ENCODE measurements at regions not wholly inside any gene's neighbourhood (a gene's known extent, or its start where the extent isn't known, plus 50 kb on each side); places are given as distances from the start of the nearest gene placed in this dataset.

GRCh38 chr7:66296-66695 is 126.1 kb upstream of the FAM20C start:
- H3K79me2 ChIP-seq (ENCODE audit: insufficient read depth, low read length), result no peaks in the 10 kb centered on the region
- H4K20me1 ChIP-seq (ENCODE audit: insufficient read depth, low read length), result no peaks in the 10 kb centered on the region
- Mint-ChIP-seq H3K36me3 (ENCODE audit: low read depth, unreplicated experiment) (no peaks in the 10 kb centered on the region), H3K9me3 (ENCODE audit: unreplicated experiment) (peaks cover 2% of the 10 kb centered on the region), H3K27me3 (ENCODE audit: low read depth, unreplicated experiment) (peaks cover 56% of the 10 kb centered on the region), H3K27ac (ENCODE audit: unreplicated experiment) (no peak overlapping the region), H3K4me1 (ENCODE audit: low read depth, unreplicated experiment) (peaks cover 10% of the 10 kb centered on the region), H3K4me3 (ENCODE audit: unreplicated experiment) (no peak overlapping the region)
- no peak overlapping the region for H3K4me3 ChIP-seq (ENCODE audit: insufficient read depth, low read depth, low read length)
- H2AFZ ChIP-seq (ENCODE audit: low read depth, low read length), result no peak overlapping the region
- no peaks in the 10 kb centered on the region for H3K27me3 ChIP-seq (ENCODE audit: insufficient read depth, low read length)
- no peak for FAIRE-seq
- TF ChIP-seq EZH2 (IDR thresholded peaks at IDR 0.05; ENCODE audit: insufficient read depth, low read length), result no peak
- no peak for TF ChIP-seq CTCF (IDR thresholded peaks at IDR 0.05; ENCODE audit: insufficient read depth, low read depth, low read length)
- H3K36me3 ChIP-seq (ENCODE audit: insufficient read depth, low read length), result no peaks in the 10 kb centered on the region
- H3K9me3 ChIP-seq (ENCODE audit: insufficient read depth, low read depth, low read length), result no peaks in the 10 kb centered on the region
- H3K27ac ChIP-seq (ENCODE audit: low read depth, low read length), result no peak overlapping the region
- DNase-seq (ENCODE audit: low read depth), result no peak
- no peak overlapping the region for H3K4me2 ChIP-seq (ENCODE audit: low read length)
- H3K4me1 ChIP-seq (ENCODE audit: insufficient read depth, low read length), result peaks cover 29% of the 10 kb centered on the region
- no peak overlapping the region for H3K9ac ChIP-seq (ENCODE audit: low read length)

GRCh38 chr7:66741-67140 is 125.6 kb upstream of the FAM20C start:
- Histone ChIP-seq H3K36me3 (ENCODE audit: insufficient read depth, low read length) (no peaks in the 10 kb centered on the region), H3K27me3 (ENCODE audit: insufficient read depth, low read length) (no peaks in the 10 kb centered on the region), H3K4me3 (ENCODE audit: insufficient read depth, low read depth, low read length) (no peak overlapping the region), H3K27ac (ENCODE audit: low read depth, low read length) (no peak overlapping the region), H4K20me1 (ENCODE audit: insufficient read depth, low read length) (no peaks in the 10 kb centered on the region), H3K4me2 (ENCODE audit: low read length) (no peak overlapping the region), H3K9me3 (ENCODE audit: insufficient read depth, low read depth, low read length) (no peaks in the 10 kb centered on the region), H3K9ac (ENCODE audit: low read length) (no peak overlapping the region), H3K79me2 (ENCODE audit: insufficient read depth, low read length) (no peaks in the 10 kb centered on the region), H3K4me1 (ENCODE audit: insufficient read depth, low read length) (peaks cover 29% of the 10 kb centered on the region), H2AFZ (ENCODE audit: low read depth, low read length) (no peak overlapping the region)
- DNase-seq (ENCODE audit: low read depth) (no peak), FAIRE-seq (no peak)
- H3K4me3 Mint-ChIP-seq (ENCODE audit: unreplicated experiment), result no peak overlapping the region
- H3K4me1 Mint-ChIP-seq (ENCODE audit: low read depth, unreplicated experiment), result peaks cover 11% of the 10 kb centered on the region
- no peaks in the 10 kb centered on the region for H3K9me3 Mint-ChIP-seq (ENCODE audit: unreplicated experiment)
- H3K27ac Mint-ChIP-seq (ENCODE audit: unreplicated experiment), result no peak overlapping the region
- H3K27me3 Mint-ChIP-seq (ENCODE audit: low read depth, unreplicated experiment), result peaks cover 55% of the 10 kb centered on the region
- no peaks in the 10 kb centered on the region for H3K36me3 Mint-ChIP-seq (ENCODE audit: low read depth, unreplicated experiment)
- TF ChIP-seq CTCF (IDR thresholded peaks at IDR 0.05; ENCODE audit: insufficient read depth, low read depth, low read length) (no peak), EZH2 (IDR thresholded peaks at IDR 0.05; ENCODE audit: insufficient read depth, low read length) (no peak)

- Mint-ChIP-seq H3K27ac (ENCODE audit: unreplicated experiment) (no peak overlapping the region), H3K4me1 (ENCODE audit: low read depth, unreplicated experiment) (peaks cover 11% of the 10 kb centered on the region), H3K36me3 (ENCODE audit: low read depth, unreplicated experiment) (no peaks in the 10 kb centered on the region), H3K9me3 (ENCODE audit: unreplicated experiment) (no peaks in the 10 kb centered on the region), H3K4me3 (ENCODE audit: unreplicated experiment) (no peak overlapping the region), H3K27me3 (ENCODE audit: low read depth, unreplicated experiment) (peaks cover 54% of the 10 kb centered on the region)
- DNase-seq (ENCODE audit: low read depth), result peak; percentile 54
- no peak overlapping the region for H3K4me3 ChIP-seq (ENCODE audit: insufficient read depth, low read depth, low read length)
- no peaks in the 10 kb centered on the region for H4K20me1 ChIP-seq (ENCODE audit: insufficient read depth, low read length)
- H3K27me3 ChIP-seq (ENCODE audit: insufficient read depth, low read length), result no peaks in the 10 kb centered on the region
- FAIRE-seq, result no peak
- no peak overlapping the region for H3K27ac ChIP-seq (ENCODE audit: low read depth, low read length)
- H3K4me2 ChIP-seq (ENCODE audit: low read length), result peak overlapping the region; percentile 1
- H3K79me2 ChIP-seq (ENCODE audit: insufficient read depth, low read length), result no peaks in the 10 kb centered on the region
- no peak overlapping the region for H3K9ac ChIP-seq (ENCODE audit: low read length)
- no peaks in the 10 kb centered on the region for H3K36me3 ChIP-seq (ENCODE audit: insufficient read depth, low read length)
- H3K9me3 ChIP-seq (ENCODE audit: insufficient read depth, low read depth, low read length), result no peaks in the 10 kb centered on the region
- TF ChIP-seq CTCF (IDR thresholded peaks at IDR 0.05; ENCODE audit: insufficient read depth, low read depth, low read length) (peak; percentile 26), EZH2 (IDR thresholded peaks at IDR 0.05; ENCODE audit: insufficient read depth, low read length) (no peak)
- no peak overlapping the region for H2AFZ ChIP-seq (ENCODE audit: low read depth, low read length)
- H3K4me1 ChIP-seq (ENCODE audit: insufficient read depth, low read length), result peaks cover 29% of the 10 kb centered on the region
Observed at GRCh38 chr7:67661-68395, 124.5 kb upstream of the FAM20C start.
